Suprapubic skin (tissue), 4 donors: ENCODE measurements at regions not wholly inside any gene's neighbourhood (a gene's known extent, or its start where the extent isn't known, plus 50 kb on each side); places are given as distances from the start of the nearest gene placed in this dataset.

Experiments
- DNase-seq, 2 donors: peaks; one replicate each; pipeline ENCODE4 v3.0.0-alpha.2; 2019; ENCODE audit warnings: low spot score in 2 of 2
- H3K27ac ChIP-seq: fragments of 200-600 bp; sonication (generic); one replicate; pipeline ENCODE4 v1.5.1; 2019
- H3K27me3 ChIP-seq: fragments of 200-600 bp; sonication (generic); one replicate; pipeline ENCODE4 v1.5.1; 2019
- H3K36me3 ChIP-seq: fragments of 200-600 bp; sonication (generic); one replicate; pipeline ENCODE4 v1.5.1; 2019
- H3K4me1 ChIP-seq: fragments of 200-600 bp; sonication (generic); one replicate; pipeline ENCODE4 v1.5.1; 2019
- H3K4me3 ChIP-seq: fragments of 200-600 bp; sonication (generic); one replicate; pipeline ENCODE4 v1.5.1; 2019; ENCODE audit warnings: mild to moderate bottlenecking
- H3K9me3 ChIP-seq: fragments of 200-600 bp; sonication (generic); one replicate; pipeline ENCODE4 v1.5.1; 2019
- EP300 ChIP-seq: sonication (generic); formaldehyde crosslinking; IDR thresholded peaks from one replicate; pipeline ENCODE4 v1.6.1; 2017; ENCODE audit warnings: antibody characterized with exemption
- POLR2A ChIP-seq, 2 donors: fragments of 450-650 bp; IDR thresholded peaks; one replicate each; pipeline ENCODE4 v1.6.1; 2017; ENCODE audit warnings: antibody characterized with exemption in 2 of 2, mild to moderate bottlenecking in 2 of 2, moderate library complexity in 2 of 2
- POLR2AphosphoS5 ChIP-seq, 3 donors: sonication (generic); formaldehyde crosslinking; IDR thresholded peaks; one replicate each; pipeline ENCODE4 v1.6.1; 2017; ENCODE audit warnings: antibody characterized with exemption in 3 of 3
- WGBS: methylation state at CpG from one replicate; pipeline ENCODE4 v1.1.5; 2018; 5-methylcytosine and 5-hydroxymethylcytosine counted together
- TF ChIP-seq, protein P1 (sequence below), 2 donors: fragments of 200-600 bp in 1 of 2; fragments of 450-650 bp in 1 of 2; sonication (generic) in 1 of 2; IDR thresholded peaks; one replicate each; pipeline ENCODE4 v1.5.1; 2016 to 2019; ENCODE audit warnings: antibody characterized with exemption in 2 of 2, mild to moderate bottlenecking in 1 of 2, moderate library complexity in 1 of 2

DNA sequence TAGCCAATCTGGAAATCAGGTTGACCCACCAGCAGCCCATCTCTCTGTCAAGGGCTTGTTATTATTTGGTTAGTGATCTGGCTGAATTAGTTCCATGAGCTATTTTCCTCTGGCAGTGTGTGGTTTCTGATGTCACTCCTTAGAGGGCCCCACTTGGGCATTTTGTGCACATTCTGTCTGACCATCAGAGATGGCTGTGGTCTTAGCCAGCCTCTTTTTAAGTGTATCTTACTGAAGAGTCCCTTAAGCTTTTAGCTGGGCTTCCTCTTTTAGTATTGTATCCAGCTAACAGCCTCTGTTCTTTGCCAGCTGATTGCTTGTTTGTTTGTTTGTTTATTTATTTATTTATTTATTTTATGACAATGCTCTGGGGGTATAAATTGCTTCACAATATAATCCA is 951.1 kb upstream of the CNTNAP5 start:
- Histone ChIP-seq H3K27ac (no peak overlapping the region), H3K27me3 (no peaks in the 10 kb centered on the region), H3K36me3 (no peaks in the 10 kb centered on the region), H3K4me1 (no peaks in the 10 kb centered on the region), H3K9me3 (no peaks in the 10 kb centered on the region), H3K4me3 (no peak overlapping the region)
- no peak for TF ChIP-seq POLR2A (IDR thresholded peaks at IDR 0.05)
- DNase-seq = no peak

DNA sequence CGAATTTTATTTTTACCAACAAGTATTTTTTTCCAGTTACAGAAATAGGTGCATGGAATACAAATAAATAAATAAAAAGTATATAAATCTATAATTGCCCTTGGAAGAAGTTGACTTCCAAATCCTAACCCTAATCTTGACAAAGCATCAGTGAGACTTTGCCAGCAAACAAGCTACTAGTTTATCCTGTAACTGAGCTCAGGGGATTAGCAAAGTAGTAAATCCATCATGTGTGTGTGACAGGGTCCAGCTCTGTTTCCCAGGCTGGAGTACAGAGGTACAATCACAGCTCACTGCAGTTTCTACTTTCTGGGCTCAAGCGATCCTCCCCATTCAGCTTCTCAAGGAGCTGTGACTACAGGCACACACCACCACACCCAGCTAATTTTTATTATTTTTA is 948.0 kb upstream of the CNTNAP5 start:
- 58% methylated on average over 2 of the region's 2 CpGs for WGBS
- Histone ChIP-seq H3K4me3 (no peak overlapping the region), H3K27me3 (no peaks in the 10 kb centered on the region), H3K36me3 (no peaks in the 10 kb centered on the region), H3K9me3 (no peaks in the 10 kb centered on the region), H3K27ac (no peak overlapping the region), H3K4me1 (no peaks in the 10 kb centered on the region)
- TF ChIP-seq POLR2AphosphoS5 (IDR thresholded peaks at IDR 0.05) (no peak), POLR2A (IDR thresholded peaks at IDR 0.05) (no peak), EP300 (no peak)
- TF ChIP-seq, protein P1, sequence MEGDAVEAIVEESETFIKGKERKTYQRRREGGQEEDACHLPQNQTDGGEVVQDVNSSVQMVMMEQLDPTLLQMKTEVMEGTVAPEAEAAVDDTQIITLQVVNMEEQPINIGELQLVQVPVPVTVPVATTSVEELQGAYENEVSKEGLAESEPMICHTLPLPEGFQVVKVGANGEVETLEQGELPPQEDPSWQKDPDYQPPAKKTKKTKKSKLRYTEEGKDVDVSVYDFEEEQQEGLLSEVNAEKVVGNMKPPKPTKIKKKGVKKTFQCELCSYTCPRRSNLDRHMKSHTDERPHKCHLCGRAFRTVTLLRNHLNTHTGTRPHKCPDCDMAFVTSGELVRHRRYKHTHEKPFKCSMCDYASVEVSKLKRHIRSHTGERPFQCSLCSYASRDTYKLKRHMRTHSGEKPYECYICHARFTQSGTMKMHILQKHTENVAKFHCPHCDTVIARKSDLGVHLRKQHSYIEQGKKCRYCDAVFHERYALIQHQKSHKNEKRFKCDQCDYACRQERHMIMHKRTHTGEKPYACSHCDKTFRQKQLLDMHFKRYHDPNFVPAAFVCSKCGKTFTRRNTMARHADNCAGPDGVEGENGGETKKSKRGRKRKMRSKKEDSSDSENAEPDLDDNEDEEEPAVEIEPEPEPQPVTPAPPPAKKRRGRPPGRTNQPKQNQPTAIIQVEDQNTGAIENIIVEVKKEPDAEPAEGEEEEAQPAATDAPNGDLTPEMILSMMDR (IDR thresholded peaks at IDR 0.05) = no peak
- DNase-seq = no peak

DNA sequence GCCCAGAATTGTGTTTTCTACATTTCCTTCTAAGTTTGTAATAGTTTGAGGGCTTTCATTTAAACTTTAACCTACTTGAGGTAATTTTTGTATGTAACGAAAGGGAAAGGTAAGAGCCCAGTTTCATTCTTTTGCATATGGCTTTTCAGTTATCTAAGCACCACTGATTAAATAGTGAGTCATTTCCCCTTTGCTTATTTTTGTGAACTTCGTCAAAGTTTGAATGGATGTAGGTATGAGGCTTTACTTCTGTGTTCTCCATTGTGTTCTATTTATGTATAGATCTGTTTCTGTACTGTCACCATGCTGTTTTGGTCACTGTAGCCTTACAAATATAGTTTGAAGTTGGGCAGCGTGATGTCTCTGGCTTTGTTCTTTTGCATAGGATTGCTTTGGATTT is 944.8 kb upstream of the CNTNAP5 start:
- Histone ChIP-seq H3K36me3 (no peaks in the 10 kb centered on the region), H3K27me3 (no peaks in the 10 kb centered on the region), H3K9me3 (no peaks in the 10 kb centered on the region), H3K4me3 (no peak overlapping the region), H3K4me1 (no peaks in the 10 kb centered on the region), H3K27ac (no peak overlapping the region)
- TF ChIP-seq POLR2AphosphoS5 (IDR thresholded peaks at IDR 0.05) (no peak), EP300 (no peak), POLR2A (IDR thresholded peaks at IDR 0.05) (no peak)
- TF ChIP-seq, protein P1 (IDR thresholded peaks at IDR 0.05) = no peak
- DNase-seq = no peak
- WGBS = 89% methylated on average over 3 of the region's 3 CpGs

DNA sequence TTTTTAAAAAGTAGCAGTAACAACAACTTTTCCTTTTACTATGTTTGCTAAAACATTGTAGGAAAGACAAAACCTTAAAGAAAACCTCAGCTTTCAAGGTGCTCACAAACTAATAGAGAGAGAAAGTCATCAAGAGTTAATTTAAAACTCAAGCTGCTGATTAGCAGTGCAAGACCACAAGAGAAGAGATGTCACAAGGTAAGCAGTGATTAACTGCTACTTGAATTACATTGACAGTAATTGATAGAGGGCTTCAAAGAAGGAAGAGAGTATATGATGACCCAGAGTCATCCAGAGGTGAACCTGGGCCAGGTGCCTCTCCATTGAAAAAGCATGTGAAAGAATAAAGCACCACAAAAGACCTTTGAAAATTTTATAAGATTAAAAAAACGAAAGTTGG is 939.6 kb upstream of the CNTNAP5 start:
- no peaks in the 10 kb centered on the region for H3K9me3 ChIP-seq
- H3K27ac ChIP-seq = no peak overlapping the region
- no peak for TF ChIP-seq EP300
- no peak for TF ChIP-seq POLR2A (IDR thresholded peaks at IDR 0.05)
- TF ChIP-seq POLR2AphosphoS5 (IDR thresholded peaks at IDR 0.05) = no peak
- TF ChIP-seq, protein P1 (IDR thresholded peaks at IDR 0.05) = no peak
- WGBS = 30% methylated on average over 1 of the region's 1 CpG
- H3K36me3 ChIP-seq = no peaks in the 10 kb centered on the region
- no peaks in the 10 kb centered on the region for H3K4me1 ChIP-seq
- H3K4me3 ChIP-seq = no peak overlapping the region
- no peak for DNase-seq
- no peaks in the 10 kb centered on the region for H3K27me3 ChIP-seq

DNA sequence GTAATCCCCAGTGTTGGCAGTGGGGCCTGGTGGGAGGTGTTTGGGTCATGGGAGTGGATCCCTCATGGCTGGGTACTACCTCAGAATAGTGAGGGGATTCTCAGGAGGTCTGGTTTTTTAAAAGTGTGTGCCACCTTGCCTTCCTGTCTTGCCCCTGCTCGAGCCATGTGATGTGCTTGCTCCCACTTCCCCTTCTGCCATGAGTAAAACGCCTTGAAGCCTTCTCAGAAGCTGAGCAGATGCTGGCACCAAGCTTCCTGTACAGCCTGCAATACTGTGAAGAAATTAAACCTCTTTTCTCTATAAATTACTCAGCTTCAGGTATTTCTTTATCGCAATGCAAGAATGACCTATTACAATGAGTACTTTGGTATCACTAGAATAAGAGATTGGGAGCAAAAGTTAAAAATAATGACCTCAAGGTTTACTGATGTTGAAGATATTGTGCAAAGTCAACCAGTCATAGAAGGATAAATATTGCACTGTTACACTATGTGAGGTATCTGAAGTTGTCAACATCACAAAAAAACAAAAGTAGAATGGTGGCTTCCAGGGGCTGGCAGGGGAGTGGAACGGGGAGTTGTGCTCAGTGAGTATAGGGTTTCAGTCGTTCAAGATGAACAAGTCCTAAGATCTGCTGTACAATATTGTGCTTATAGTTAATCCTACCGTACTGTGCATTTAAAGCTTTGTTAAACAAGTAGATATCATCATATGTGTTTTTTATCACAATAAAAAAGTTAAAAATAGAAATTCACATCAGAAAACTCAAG is 938.3 kb upstream of the CNTNAP5 start:
- no peak overlapping the region for H3K27ac ChIP-seq
- H3K4me1 ChIP-seq = no peaks in the 10 kb centered on the region
- no peak overlapping the region for H3K4me3 ChIP-seq
- DNase-seq = no peak
- TF ChIP-seq, protein P1 (IDR thresholded peaks at IDR 0.05) = no peak
- TF ChIP-seq EP300 = no peak
- no peak for TF ChIP-seq POLR2A (IDR thresholded peaks at IDR 0.05)
- TF ChIP-seq POLR2AphosphoS5 (IDR thresholded peaks at IDR 0.05) = no peak
- H3K9me3 ChIP-seq = no peaks in the 10 kb centered on the region
- no peaks in the 10 kb centered on the region for H3K27me3 ChIP-seq
- WGBS = 48% methylated on average over 6 of the region's 6 CpGs
- H3K36me3 ChIP-seq = no peaks in the 10 kb centered on the region

DNA sequence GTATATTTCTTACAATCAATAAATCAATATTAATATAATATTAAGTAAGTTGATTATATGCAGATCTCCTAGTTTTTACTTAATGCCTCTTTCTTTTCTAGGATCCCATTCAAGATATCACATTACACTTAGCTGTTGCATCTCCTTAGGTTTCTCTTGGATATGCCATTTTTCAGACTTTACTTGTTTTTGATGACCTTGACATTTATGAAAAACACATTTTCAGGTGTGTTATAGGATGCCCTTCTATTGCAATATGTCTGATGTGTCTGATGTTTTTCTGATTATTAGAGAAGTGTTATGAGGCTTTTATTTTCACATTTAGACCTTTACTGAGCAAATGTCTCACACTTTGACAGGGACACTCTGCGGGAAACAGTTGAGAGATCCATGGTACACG is 933.6 kb upstream of the CNTNAP5 start:
- H3K9me3 ChIP-seq = no peaks in the 10 kb centered on the region
- no peaks in the 10 kb centered on the region for H3K36me3 ChIP-seq
- WGBS = 92% methylated on average over 2 of the region's 2 CpGs
- DNase-seq = no peak
- TF ChIP-seq, protein P1 (IDR thresholded peaks at IDR 0.05) = no peak
- no peak for TF ChIP-seq POLR2AphosphoS5 (IDR thresholded peaks at IDR 0.05)
- no peak for TF ChIP-seq EP300
- no peak for TF ChIP-seq POLR2A (IDR thresholded peaks at IDR 0.05)
- no peak overlapping the region for H3K27ac ChIP-seq
- H3K4me1 ChIP-seq = no peaks in the 10 kb centered on the region
- no peaks in the 10 kb centered on the region for H3K27me3 ChIP-seq
- H3K4me3 ChIP-seq = no peak overlapping the region
